HG03095 (cell line): ENCODE measurements at regions not wholly inside any gene's neighbourhood (a gene's known extent, or its start where the extent isn't known, plus 50 kb on each side); places are given as distances from the start of the nearest gene placed in this dataset.

Experiments
- ATAC-seq: cut with Tn5 transposase; IDR thresholded peaks from one replicate; pipeline ENCODE4 v1.9.1; 2021; ENCODE audit warnings: moderate library complexity; ENCODE audit not compliant: unreplicated experiment

GRCh38 chr2:60652832-60653340 is 99.4 kb upstream of the BCL11A start:
- no peak for ATAC-seq

- ATAC-seq, result no peak
These were observed 98.4 kb upstream of the PAPOLG start for GRCh38 chr2:60657673-60658072.

- no peak for ATAC-seq
These were observed 97.0 kb upstream of the PAPOLG start for GRCh38 chr2:60659026-60659425.

- ATAC-seq, result no peak
These were observed 94.9 kb upstream of the PAPOLG start for GRCh38 chr2:60661073-60661738.

GRCh38 chr2:60662781-60663180 is 93.3 kb upstream of the PAPOLG start:
- ATAC-seq, result no peak

- no peak for ATAC-seq
These were observed 84.1 kb upstream of the PAPOLG start for GRCh38 chr2:60671966-60672365.

GRCh38 chr2:60674524-60675165 is 81.4 kb upstream of the PAPOLG start:
- peak; percentile 97 for ATAC-seq

GRCh38 chr2:60675301-60675700 is 80.8 kb upstream of the PAPOLG start:
- no peak for ATAC-seq

- ATAC-seq, result no peak
These were observed 79.2 kb upstream of the PAPOLG start for GRCh38 chr2:60676706-60677330.

- no peak for ATAC-seq
These were observed 78.7 kb upstream of the PAPOLG start for GRCh38 chr2:60677356-60677755.

- ATAC-seq, result no peak
These were observed 77.5 kb upstream of the PAPOLG start for GRCh38 chr2:60678551-60678950.

- no peak for ATAC-seq
These were observed 76.9 kb upstream of the PAPOLG start for GRCh38 chr2:60679036-60679780.

GRCh38 chr2:60693551-60693950 is 62.5 kb upstream of the PAPOLG start:
- ATAC-seq, result no peak

- ATAC-seq, result no peak
These were observed 60.3 kb upstream of the PAPOLG start for GRCh38 chr2:60695793-60696192.

GRCh38 chr2:60699617-60700016 is 56.5 kb upstream of the PAPOLG start:
- ATAC-seq, result no peak

- ATAC-seq, result no peak
These were observed 50.0 kb upstream of the PAPOLG start for GRCh38 chr2:60706021-60706420.
